DOHH2 (cell line): ENCODE measurements at regions not wholly inside any gene's neighbourhood (a gene's known extent, or its start where the extent isn't known, plus 50 kb on each side); places are given as distances from the start of the nearest gene placed in this dataset.

Experiments used
- H3F3A ChIP-seq: fragments of 200-600 bp; sonication (generic), shearing (Covaris generic); 2 replicates; pipeline ENCODE4 v1.6.0; 2016; ENCODE audit warnings: antibody characterized with exemption, mild to moderate bottlenecking; ENCODE audit not compliant: control insufficient read depth, insufficient read depth
- H3K27ac ChIP-seq: fragments of 200-600 bp; sonication (generic); 2 replicates; pipeline ENCODE4 v1.5.1; 2014; ENCODE audit warnings: low read depth, mild to moderate bottlenecking, low read length, moderate library complexity
- H3K27me3 ChIP-seq: fragments of 200-600 bp; sonication (generic); 2 replicates; pipeline ENCODE4 v1.6.1; 2014; ENCODE audit warnings: mild to moderate bottlenecking, low read length, mixed read lengths; ENCODE audit not compliant: control insufficient read depth
- H3K36me3 ChIP-seq: fragments of 200-600 bp; sonication (generic); 2 replicates; pipeline ENCODE4 v1.6.1; 2014; ENCODE audit warnings: mild to moderate bottlenecking, low read length, moderate library complexity, mixed read lengths; ENCODE audit not compliant: control insufficient read depth
- H3K4me1 ChIP-seq: fragments of 200-600 bp; sonication (generic); 2 replicates; pipeline ENCODE4 v1.6.1; 2014; ENCODE audit warnings: mild to moderate bottlenecking, low read length, mixed read lengths; ENCODE audit not compliant: control insufficient read depth
- H3K4me2 ChIP-seq: fragments of 200-600 bp; sonication (generic); 2 replicates; pipeline ENCODE4 v1.6.0; 2014; ENCODE audit warnings: mild to moderate bottlenecking, low read length, moderate library complexity
- H3K4me3 ChIP-seq: fragments of 200-600 bp; sonication (generic); 2 replicates; pipeline ENCODE4 v1.5.1; 2014; ENCODE audit warnings: mild to moderate bottlenecking, low read length, mixed read lengths
- H3K79me2 ChIP-seq: fragments of 200-600 bp; sonication (generic); 2 replicates; pipeline ENCODE4 v1.6.1; 2014; ENCODE audit warnings: mild to moderate bottlenecking, low read length, mixed read lengths; ENCODE audit not compliant: control insufficient read depth
- H3K9me2 ChIP-seq: fragments of 200-600 bp; sonication (generic); replicated peaks from 2 replicates; pipeline ENCODE4 v1.6.1; 2014; ENCODE audit warnings: mild to moderate bottlenecking, low read length, mixed read lengths; ENCODE audit not compliant: control insufficient read depth
- H3K9me3 ChIP-seq: fragments of 200-600 bp; sonication (generic); 2 replicates; pipeline ENCODE4 v1.6.1; 2014; ENCODE audit warnings: antibody characterized with exemption, low read length, mixed read lengths; ENCODE audit not compliant: control insufficient read depth, insufficient read depth
- H4K20me1 ChIP-seq: fragments of 200-600 bp; sonication (generic); 2 replicates; pipeline ENCODE4 v1.6.0; 2014; ENCODE audit warnings: low read depth, mild to moderate bottlenecking, antibody characterized with exemption, low read length, moderate library complexity; ENCODE audit not compliant: control insufficient read depth, insufficient read depth
- CTCF ChIP-seq: fragments of 200-600 bp; sonication (generic); IDR thresholded peaks from one replicate; pipeline ENCODE4 v1.5.1; 2014; ENCODE audit warnings: antibody characterized with exemption, mild to moderate bottlenecking, low read depth, low read length; ENCODE audit not compliant: poor library complexity, severe bottlenecking
- EZH2phosphoT487 ChIP-seq: fragments of 200-600 bp; sonication (generic); IDR thresholded peaks from 2 replicates; pipeline ENCODE4 v1.6.1; 2017; ENCODE audit warnings: borderline replicate concordance, mild to moderate bottlenecking, antibody characterized with exemption, low read length, moderate library complexity, mixed read lengths

GRCh38 chr5:165139262-165139661, 1633.8 kb downstream of the MAT2B start:
- H3K9me2 ChIP-seq: no peaks in the 10 kb centered on the region
- H3K4me1 ChIP-seq: no peaks in the 10 kb centered on the region
- H3K4me2 ChIP-seq: no peak overlapping the region
- no peaks in the 10 kb centered on the region for H3K9me3 ChIP-seq
- TF ChIP-seq EZH2phosphoT487 (no peak), CTCF (no peak)
- H3K36me3 ChIP-seq: no peaks in the 10 kb centered on the region
- no peaks in the 10 kb centered on the region for H3F3A ChIP-seq
- no peak overlapping the region for H3K27ac ChIP-seq
- no peaks in the 10 kb centered on the region for H3K27me3 ChIP-seq
- no peak overlapping the region for H3K4me3 ChIP-seq
- H4K20me1 ChIP-seq: no peaks in the 10 kb centered on the region
- H3K79me2 ChIP-seq: no peaks in the 10 kb centered on the region

GRCh38 chr5:165139721-165140120, 1634.3 kb downstream of the MAT2B start:
- no peaks in the 10 kb centered on the region for H3K4me1 ChIP-seq
- H3F3A ChIP-seq: no peaks in the 10 kb centered on the region
- H3K79me2 ChIP-seq: no peaks in the 10 kb centered on the region
- no peak overlapping the region for H3K4me3 ChIP-seq
- H3K36me3 ChIP-seq: no peaks in the 10 kb centered on the region
- H3K9me2 ChIP-seq: no peaks in the 10 kb centered on the region
- H4K20me1 ChIP-seq: no peaks in the 10 kb centered on the region
- no peaks in the 10 kb centered on the region for H3K27me3 ChIP-seq
- no peak overlapping the region for H3K27ac ChIP-seq
- H3K9me3 ChIP-seq: no peaks in the 10 kb centered on the region
- no peak for TF ChIP-seq EZH2phosphoT487
- no peak for TF ChIP-seq CTCF
- H3K4me2 ChIP-seq: no peak overlapping the region

- TF ChIP-seq EZH2phosphoT487 (no peak), CTCF (no peak)
- Histone ChIP-seq H3K79me2 (no peaks in the 10 kb centered on the region), H3K4me2 (no peak overlapping the region), H3K9me2 (no peaks in the 10 kb centered on the region), H4K20me1 (no peaks in the 10 kb centered on the region), H3K27ac (no peak overlapping the region), H3K9me3 (no peaks in the 10 kb centered on the region), H3K27me3 (no peaks in the 10 kb centered on the region), H3F3A (no peaks in the 10 kb centered on the region), H3K36me3 (no peaks in the 10 kb centered on the region), H3K4me3 (no peak overlapping the region), H3K4me1 (no peaks in the 10 kb centered on the region)
Measured at GRCh38 chr5:165143741-165144140, 1638.3 kb downstream of the MAT2B start.

- no peaks in the 10 kb centered on the region for H3F3A ChIP-seq
- H3K36me3 ChIP-seq: no peaks in the 10 kb centered on the region
- no peaks in the 10 kb centered on the region for H4K20me1 ChIP-seq
- no peaks in the 10 kb centered on the region for H3K4me1 ChIP-seq
- no peaks in the 10 kb centered on the region for H3K9me3 ChIP-seq
- TF ChIP-seq EZH2phosphoT487 (no peak), CTCF (no peak)
- H3K27ac ChIP-seq: no peak overlapping the region
- no peaks in the 10 kb centered on the region for H3K79me2 ChIP-seq
- no peaks in the 10 kb centered on the region for H3K27me3 ChIP-seq
- no peak overlapping the region for H3K4me2 ChIP-seq
- no peak overlapping the region for H3K4me3 ChIP-seq
- H3K9me2 ChIP-seq: no peaks in the 10 kb centered on the region
Measured at GRCh38 chr5:165149431-165149830, 1644.0 kb downstream of the MAT2B start.
